Activated T-helper 1 cell treated with Interleukin-2 at 50 U/mL for 16 hours (primary cell): ENCODE measurements at regions not wholly inside any gene's neighbourhood (a gene's known extent, or its start where the extent isn't known, plus 50 kb on each side); places are given as distances from the start of the nearest gene placed in this dataset.

Source experiments
- DNase-seq: peaks from one replicate; pipeline ENCODE4 v3.0.0-alpha.2; 2020; ENCODE audit warnings: low read depth

GRCh38 chr6:14275493-14275851 is 157.9 kb downstream of the CD83 start:
- DNase-seq, result no peak

DNA sequence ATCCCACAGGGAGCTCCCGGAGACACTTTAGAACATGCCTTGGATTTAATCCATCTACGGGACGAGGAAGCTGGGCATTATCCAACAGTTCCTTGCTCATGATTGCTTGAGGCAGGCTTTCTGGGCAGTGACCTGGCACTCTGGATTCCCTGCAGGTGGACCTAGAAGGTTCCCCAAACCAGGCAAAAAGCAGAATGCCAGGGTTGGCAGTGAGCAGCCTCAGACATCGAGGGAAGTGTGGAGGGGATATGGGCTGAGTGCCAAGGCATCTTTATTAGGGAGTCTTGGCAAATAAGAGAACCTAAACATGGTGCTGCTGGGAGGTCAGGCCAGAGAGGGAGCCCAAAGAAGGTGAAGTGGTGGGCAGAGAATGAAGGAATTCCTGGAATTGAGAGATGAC is 158.5 kb downstream of the CD83 start:
- no peak for DNase-seq

DNA sequence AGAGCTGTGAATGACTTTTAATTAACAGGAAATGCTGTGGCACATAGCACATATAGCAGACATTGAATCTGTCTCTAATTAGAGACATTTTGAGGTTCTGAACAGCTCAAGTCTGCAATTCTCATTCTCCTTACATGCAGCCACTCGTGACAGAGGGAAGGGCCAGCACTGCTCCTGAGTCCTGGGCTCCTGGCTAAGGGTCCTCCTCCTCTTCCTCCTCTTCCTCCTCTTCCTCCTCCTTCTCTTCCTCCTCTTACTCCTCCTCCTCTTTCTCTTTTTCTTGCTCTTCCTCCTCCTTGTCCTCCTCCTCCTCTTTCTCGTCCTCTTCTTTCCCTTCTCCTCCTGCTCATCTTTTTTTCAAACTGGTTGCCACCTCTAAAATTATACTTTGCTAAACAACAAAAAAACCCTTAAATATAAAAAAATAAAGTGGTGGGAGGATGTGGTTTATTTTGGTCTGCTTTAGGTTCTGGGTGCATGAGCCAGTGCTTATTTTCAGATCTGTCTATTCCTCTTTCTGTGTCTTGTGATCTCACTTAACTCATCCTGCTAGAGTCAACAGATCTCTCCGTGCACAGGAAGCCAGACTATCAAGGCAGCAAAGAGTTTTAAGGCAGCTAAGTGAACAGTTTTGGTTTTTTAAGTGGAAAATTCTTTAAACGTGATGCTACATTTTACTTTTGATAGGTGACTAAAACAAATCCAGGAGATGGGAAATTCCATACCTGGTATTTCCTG is 159.3 kb downstream of the CD83 start:
- DNase-seq, result no peak

DNA sequence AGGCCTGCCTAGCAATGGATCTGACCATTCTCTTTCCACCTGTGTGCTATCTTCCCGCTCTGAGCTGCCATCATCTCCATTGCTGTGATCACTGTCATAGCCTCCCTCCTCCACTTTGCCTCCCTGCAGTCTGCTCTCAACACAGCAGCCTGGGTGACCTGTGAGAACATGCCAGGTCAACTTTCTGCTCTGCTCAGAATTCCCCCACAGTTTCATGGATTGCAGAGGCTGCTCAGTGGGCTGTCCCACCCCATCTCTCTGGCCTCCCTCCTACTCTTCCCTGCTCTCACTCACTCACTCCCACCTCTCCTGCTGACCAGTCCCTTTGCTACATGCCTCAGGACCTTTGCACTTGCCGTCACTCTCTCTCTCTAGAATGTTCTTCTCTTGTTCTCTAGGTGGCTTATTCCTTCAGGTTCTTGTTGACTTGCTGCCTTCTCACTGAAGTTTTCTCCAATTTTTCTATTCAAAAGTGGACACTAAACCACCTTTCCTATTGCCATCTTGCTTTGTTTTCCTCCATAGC is 159.9 kb downstream of the CD83 start:
- DNase-seq, result no peak

GRCh38 chr6:14278006-14278405 is 160.4 kb downstream of the CD83 start:
- no peak for DNase-seq

DNA sequence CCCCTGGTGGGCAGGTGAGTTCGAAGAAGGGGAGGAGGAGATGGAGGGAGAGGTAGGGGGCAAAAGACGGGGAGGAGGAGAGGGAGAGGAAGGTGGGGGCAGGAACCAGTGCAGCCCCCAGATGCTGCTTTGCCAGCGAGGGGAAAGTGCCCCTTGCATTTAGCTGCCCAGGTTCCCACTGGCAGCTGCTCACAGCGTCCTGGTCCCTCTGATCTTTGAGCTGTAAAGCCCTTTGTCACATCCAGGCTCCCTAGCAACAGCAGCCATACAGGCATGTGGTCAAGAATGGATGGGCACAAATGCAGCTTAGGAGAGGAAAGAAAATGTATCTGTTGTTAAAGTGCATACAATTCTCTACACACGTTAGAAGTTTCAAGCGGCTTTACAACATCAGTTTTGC is 160.9 kb downstream of the CD83 start:
- DNase-seq, result no peak

GRCh38 chr6:14280006-14280510 is 162.5 kb downstream of the CD83 start:
- DNase-seq, result no peak

DNA sequence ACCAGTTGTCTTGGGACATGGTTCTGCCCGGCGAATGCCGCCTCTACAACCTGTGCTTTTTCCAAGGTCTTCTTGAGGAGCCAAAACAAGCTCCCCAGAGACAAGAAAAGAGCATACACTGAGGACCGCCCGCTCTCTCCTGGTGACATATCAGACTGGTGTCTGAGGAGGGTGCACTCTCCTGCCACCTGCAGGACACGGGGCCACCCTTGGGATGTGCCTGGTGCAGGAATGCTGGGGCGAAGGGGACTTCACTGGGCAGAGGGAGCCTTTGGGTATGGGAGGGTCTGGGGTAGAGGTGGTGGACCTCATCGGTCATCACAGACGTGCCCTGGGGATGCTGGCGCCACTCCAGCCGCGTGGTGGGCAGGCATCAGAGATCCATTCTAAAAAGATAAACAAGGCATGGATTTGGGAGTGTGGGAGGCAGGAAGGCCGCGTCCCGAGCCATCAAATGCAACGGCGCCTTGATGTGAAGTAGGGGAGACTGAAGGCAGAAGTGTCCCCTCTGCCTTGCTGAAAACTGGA is 163.3 kb downstream of the CD83 start:
- DNase-seq, result no peak

GRCh38 chr6:14281811-14282660 is 164.5 kb downstream of the CD83 start:
- no peak for DNase-seq

GRCh38 chr6:14282854-14283505 is 165.4 kb downstream of the CD83 start:
- no peak for DNase-seq

GRCh38 chr6:14283600-14284235 is 166.1 kb downstream of the CD83 start:
- no peak for DNase-seq

DNA sequence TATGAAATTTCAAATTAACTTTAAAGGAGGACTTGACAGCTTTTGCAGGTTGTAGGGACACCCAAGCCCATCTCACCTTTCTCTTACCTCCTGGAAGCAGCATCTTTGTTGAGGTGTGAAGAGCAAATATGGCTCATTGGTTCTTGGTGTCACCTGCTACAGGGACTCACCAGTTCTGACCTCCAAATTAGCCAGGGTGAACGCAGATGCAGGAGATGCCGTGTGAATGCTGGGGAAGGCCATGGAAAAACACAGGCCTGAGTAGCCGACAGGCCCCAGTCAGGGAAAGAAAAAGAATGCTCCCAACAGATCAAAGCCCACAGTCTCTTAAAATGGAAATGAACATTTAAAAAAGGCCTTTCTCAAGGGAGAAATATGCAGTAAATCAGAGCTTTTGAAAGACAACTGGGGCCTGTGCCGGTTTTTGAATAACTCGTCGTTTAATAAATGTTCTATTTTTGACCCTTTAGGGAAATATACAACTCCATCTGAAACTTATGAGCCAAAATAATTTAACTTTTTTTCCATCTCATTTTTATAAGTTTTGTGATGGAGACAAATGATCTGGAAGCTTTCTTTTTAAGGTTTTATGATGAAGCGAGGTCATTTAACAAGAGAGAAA is 167.5 kb downstream of the CD83 start:
- DNase-seq, result no peak

DNA sequence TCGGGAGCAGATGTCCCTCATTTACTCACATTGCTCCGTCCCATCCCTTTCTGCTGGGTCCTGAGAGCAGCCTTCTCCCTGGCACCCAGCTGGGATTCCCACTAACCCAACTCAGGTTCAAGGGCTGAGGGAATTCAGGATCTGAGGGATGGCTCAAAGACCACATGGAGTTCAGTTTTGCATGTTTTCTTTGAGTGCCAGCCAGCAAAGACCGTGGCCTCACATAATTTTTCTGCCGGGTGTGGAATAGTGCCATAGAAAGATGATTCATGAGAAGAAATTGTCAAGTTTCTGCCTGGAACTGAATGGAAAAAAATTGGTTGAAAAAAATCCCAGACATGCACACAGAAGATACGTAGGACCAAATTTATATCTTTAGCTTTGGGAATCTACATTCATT is 168.6 kb downstream of the CD83 start:
- DNase-seq, result no peak

DNA sequence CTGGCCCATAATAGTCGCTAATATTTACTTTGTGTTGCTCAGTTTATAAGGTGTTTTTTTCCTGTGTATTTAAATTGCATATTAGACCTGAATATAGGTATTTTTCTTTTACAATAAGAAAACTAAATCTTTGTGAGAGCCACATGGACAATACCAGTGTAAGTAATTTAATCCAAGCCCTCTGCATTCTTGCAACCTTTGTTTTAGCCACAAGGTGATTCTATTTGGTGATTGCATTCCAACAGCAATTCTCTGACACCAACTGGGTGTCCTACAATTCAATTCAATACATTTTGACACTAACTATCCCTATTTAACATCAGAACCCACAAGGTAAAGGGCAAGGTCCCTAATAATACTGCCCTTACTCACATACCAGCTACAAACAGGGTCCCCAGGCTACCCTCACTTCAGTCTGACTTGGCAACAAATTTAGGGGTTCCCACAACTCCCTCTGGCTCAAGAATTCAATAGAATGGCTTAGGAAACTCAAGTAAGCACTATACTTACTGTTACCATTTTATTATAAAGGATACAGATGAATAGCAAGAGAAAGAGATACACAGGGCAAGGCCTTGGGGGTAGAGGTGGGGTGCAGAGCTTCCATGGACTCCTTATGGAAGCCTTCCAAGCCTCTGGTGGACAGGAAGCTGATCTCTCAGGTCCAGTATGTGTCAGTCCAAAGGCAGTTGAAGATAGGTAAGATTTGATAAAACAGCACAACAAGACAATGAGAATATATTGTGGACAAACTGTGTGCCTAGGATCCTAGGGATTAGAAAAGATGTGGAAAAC is 169.3 kb downstream of the CD83 start:
- no peak for DNase-seq

- no peak for DNase-seq
Measured at GRCh38 chr6:14287707-14288106, 170.1 kb downstream of the CD83 start.

DNA sequence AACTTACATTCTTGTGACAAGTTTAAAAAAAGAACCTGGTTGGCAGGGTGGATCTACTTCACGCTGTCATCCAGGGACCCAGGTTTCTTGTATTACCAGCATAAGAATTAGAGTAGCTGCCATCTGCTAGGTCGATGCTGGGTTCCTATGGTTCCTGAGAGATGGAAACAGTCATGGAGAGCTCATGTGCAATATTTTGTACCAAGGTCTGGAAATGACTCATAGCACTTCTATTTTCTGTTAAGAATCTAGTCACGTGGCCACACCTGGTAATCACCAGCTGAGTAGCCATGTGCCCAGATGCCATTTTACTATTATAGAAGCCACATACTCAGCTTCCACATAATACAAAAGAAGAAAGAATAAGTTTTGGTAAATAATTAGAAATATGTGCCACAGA is 171.3 kb downstream of the CD83 start:
- DNase-seq, result no peak

- no peak for DNase-seq
Measured at GRCh38 chr6:14290041-14290771, 172.6 kb downstream of the CD83 start.

DNA sequence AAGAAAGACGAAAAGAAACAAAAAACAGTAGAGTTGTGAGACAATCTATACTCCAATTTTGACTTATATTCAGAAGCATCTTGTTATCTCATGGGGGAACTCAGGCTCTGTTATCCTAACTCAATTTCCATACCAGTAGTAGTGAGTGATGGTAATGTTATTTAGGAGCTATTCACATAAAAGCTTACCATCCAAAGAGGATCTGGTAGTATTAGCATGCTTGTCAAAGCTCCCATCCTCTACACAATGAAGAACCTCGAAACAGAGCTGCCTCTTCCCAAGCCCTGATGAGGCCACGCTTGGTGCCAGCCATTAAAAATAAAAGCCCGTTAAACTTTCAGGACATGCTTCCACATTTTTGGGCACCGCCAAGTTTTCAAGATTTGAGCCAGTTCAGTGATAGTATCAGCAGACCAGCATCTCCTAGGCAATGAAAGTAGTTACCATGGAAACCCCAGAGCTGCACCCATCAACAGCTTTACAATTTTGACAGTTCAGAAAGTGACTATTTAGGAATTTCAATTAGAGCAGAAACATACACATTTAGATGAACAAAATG is 173.3 kb downstream of the CD83 start:
- no peak for DNase-seq

DNA sequence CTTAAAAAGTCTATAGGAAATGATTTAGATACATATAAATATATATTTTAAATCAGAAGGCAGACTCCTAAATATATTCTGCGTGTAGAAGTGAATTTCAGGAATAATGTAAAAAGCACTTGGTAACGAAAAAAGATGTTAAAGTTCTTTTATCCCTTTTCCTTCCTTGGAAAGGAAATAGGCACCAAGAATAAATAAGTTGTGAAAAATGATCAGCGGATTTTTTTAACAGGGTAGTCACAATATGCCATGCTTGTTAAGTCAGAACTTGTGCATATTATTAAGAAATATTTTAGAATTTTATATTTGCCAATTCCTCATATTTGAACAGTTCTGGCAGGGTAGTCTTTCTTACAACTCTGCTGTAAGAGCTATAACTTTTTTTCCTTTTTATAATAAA is 173.8 kb downstream of the CD83 start:
- DNase-seq, result no peak

- DNase-seq, result no peak
Measured at GRCh38 chr6:14292119-14292518, 174.5 kb downstream of the CD83 start.
